H1 (cell line): ENCODE measurements at regions not wholly inside any gene's neighbourhood (a gene's known extent, or its start where the extent isn't known, plus 50 kb on each side); places are given as distances from the start of the nearest gene placed in this dataset.

Experiments
- CTCF ChIA-PET: fragments of 300-600 bp; sonication (Branson Sonifier 250); formaldehyde crosslinking; loops from one replicate; lab custom pipeline; 2021; ENCODE audit not compliant: partially characterized antibody; lab: Charles Lee
- POLR2A ChIA-PET: fragments of 300-600 bp; sonication (Branson Sonifier 250); formaldehyde crosslinking; loops from one replicate; lab custom pipeline; 2021; ENCODE audit warnings: inconsistent platforms; ENCODE audit not compliant: partially characterized antibody; lab: Charles Lee
- DNase-seq, 2 experiments: peaks; one replicate each; pipeline versions ENCODE4 v3.0.0 to v3.0.0-alpha.2; 2010 to 2022; ENCODE audit warnings: low spot score in 2 of 2, low read depth in 1 of 2, mixed read lengths in 1 of 2
- FAIRE-seq: peaks from 2 replicates; lab custom pipeline; 2011; peaks lifted over from hg19 to GRCh38; lab: Jason Lieb, UNC
- H2AFZ ChIP-seq: 2 replicates; pipeline ENCODE4 v1.8.1; 2012; ENCODE audit warnings: low read length, inconsistent platforms
- H2AK5ac ChIP-seq: 2 replicates; pipeline ENCODE4 v1.6.1; 2013; ENCODE audit warnings: low read depth, low read length
- H2BK120ac ChIP-seq: replicated peaks from 2 replicates; pipeline ENCODE3; 2013; ENCODE audit warnings: low read depth, low read length, inconsistent platforms
- H2BK12ac ChIP-seq: 2 replicates; pipeline ENCODE4 v1.6.1; 2013; ENCODE audit warnings: low read depth, low read length
- H2BK15ac ChIP-seq: 2 replicates; pipeline ENCODE4 v1.6.1; 2013; ENCODE audit warnings: low read length
- H2BK20ac ChIP-seq: 2 replicates; pipeline ENCODE4 v1.6.1; 2013; ENCODE audit warnings: low read length
- H2BK5ac ChIP-seq: 2 replicates; pipeline ENCODE4 v1.6.1; 2013; ENCODE audit warnings: low read depth, low read length
- H3K14ac ChIP-seq: 2 replicates; pipeline ENCODE4 v1.6.1; 2013; ENCODE audit warnings: inconsistent platforms; ENCODE audit not compliant: insufficient read length
- H3K18ac ChIP-seq: 2 replicates; pipeline ENCODE4 v1.6.1; 2013; ENCODE audit warnings: low read length; ENCODE audit errors: extremely low read depth
- H3K23ac ChIP-seq: 2 replicates; pipeline ENCODE4 v1.6.1; 2013; ENCODE audit warnings: inconsistent platforms; ENCODE audit not compliant: insufficient read length
- H3K23me2 ChIP-seq: 2 replicates; pipeline ENCODE4 v1.6.1; 2013; ENCODE audit warnings: low read depth, low read length
- H3K27ac ChIP-seq: 2 replicates; pipeline ENCODE4 v1.6.1; 2011; ENCODE audit warnings: low read depth, low read length, inconsistent platforms
- H3K27me3 ChIP-seq, 4 experiments: replicated peaks in 1 of 4; 1 replicate in 1 of 4; 2 replicates in 3 of 4; pipeline versions ENCODE4 v1.6.1 to v1.8.1; 2011 to 2013; ENCODE audit warnings: low read length in 3 of 4, mild to moderate bottlenecking in 3 of 4, inconsistent platforms in 2 of 4, mixed read lengths in 2 of 4, moderate library complexity in 1 of 4; ENCODE audit not compliant: control insufficient read depth in 3 of 4, insufficient read depth in 3 of 4; ENCODE audit errors: extremely low read depth in 1 of 4
- H3K36me3 ChIP-seq, 4 experiments: 2 replicates each; pipeline versions ENCODE4 v1.6.1 to v1.8.1; 2011 to 2013; ENCODE audit warnings: mild to moderate bottlenecking in 4 of 4, low read length in 3 of 4, moderate library complexity in 2 of 4, control low read depth in 1 of 4, inconsistent platforms in 1 of 4; ENCODE audit not compliant: insufficient read depth in 4 of 4, control insufficient read depth in 2 of 4
- H3K4ac ChIP-seq: replicated peaks from 2 replicates; pipeline ENCODE3; 2013; ENCODE audit warnings: low read length, low read depth, mixed read lengths, inconsistent platforms; ENCODE audit not compliant: insufficient read length
- H3K4me1 ChIP-seq, 4 experiments: replicated peaks in 1 of 4; 1 replicate in 1 of 4; 2 replicates in 3 of 4; pipeline versions ENCODE4 v1.6.1 to v1.8.1; 2011 to 2013; ENCODE audit warnings: low read length in 3 of 4, inconsistent platforms in 2 of 4, mixed read lengths in 1 of 4; ENCODE audit not compliant: insufficient read depth in 4 of 4, control insufficient read depth in 3 of 4
- H3K4me2 ChIP-seq, 2 experiments: 2 replicates each; pipeline versions ENCODE4 v1.6.1 to v1.8.1; 2011 to 2013; ENCODE audit warnings: low read depth in 2 of 2, low read length in 2 of 2, control low read depth in 1 of 2, inconsistent platforms in 1 of 2, mild to moderate bottlenecking in 1 of 2; ENCODE audit not compliant: insufficient read depth in 1 of 2
- H3K4me3 ChIP-seq, 4 experiments: fragments of 200-600, 300-600 bp in 1 of 4; sonication (generic), shearing (Covaris generic), sonication (Bioruptor Twin) in 1 of 4; 2 replicates each; pipeline versions ENCODE4 v1.5.1 to v1.8.1; 2011 to 2016; ENCODE audit warnings: low read length in 4 of 4, low read depth in 3 of 4, control low read depth in 2 of 4, inconsistent platforms in 2 of 4, mild to moderate bottlenecking in 2 of 4, mixed read lengths in 1 of 4, moderate library complexity in 1 of 4; ENCODE audit not compliant: insufficient read depth in 2 of 4; ENCODE audit errors: extremely low read depth in 1 of 4
- H3K56ac ChIP-seq: replicated peaks from 2 replicates; pipeline ENCODE3; 2013; ENCODE audit warnings: low read depth, mild to moderate bottlenecking, mixed read lengths, low read length, inconsistent platforms; ENCODE audit not compliant: insufficient read length
- H3K79me1 ChIP-seq: 2 replicates; pipeline ENCODE4 v1.6.1; 2013; ENCODE audit warnings: low read depth, low read length, control low read depth
- H3K79me2 ChIP-seq, 2 experiments: 2 replicates each; pipeline versions ENCODE4 v1.6.1 to v1.8.1; 2012 to 2013; ENCODE audit warnings: low read length in 2 of 2, mild to moderate bottlenecking in 2 of 2, inconsistent platforms in 1 of 2; ENCODE audit not compliant: insufficient read depth in 2 of 2, control insufficient read depth in 1 of 2
- H3K9ac ChIP-seq, 4 experiments: replicated peaks in 1 of 4; 1 replicate in 1 of 4; 2 replicates in 3 of 4; pipeline versions ENCODE4 v1.6.1 to v1.8.1; 2011 to 2013; ENCODE audit warnings: low read depth in 3 of 4, low read length in 3 of 4, control low read depth in 2 of 4, mild to moderate bottlenecking in 2 of 4, moderate library complexity in 2 of 4, inconsistent platforms in 1 of 4; ENCODE audit errors: extremely low read depth in 1 of 4
- H3K9me3 ChIP-seq, 2 experiments: 2 replicates each; pipeline versions ENCODE4 v1.6.1 to v1.8.1; 2012 to 2013; ENCODE audit warnings: mild to moderate bottlenecking in 2 of 2, moderate library complexity in 2 of 2, control low read depth in 1 of 2, inconsistent platforms in 1 of 2, low read depth in 1 of 2, low read length in 1 of 2, mixed read lengths in 1 of 2; ENCODE audit not compliant: insufficient read depth in 2 of 2
- H4K20me1 ChIP-seq, 2 experiments: replicated peaks in 1 of 2; 2 replicates each; pipeline versions ENCODE3 to v1.8.1; 2011 to 2013; ENCODE audit warnings: inconsistent platforms in 2 of 2, low read length in 2 of 2, mild to moderate bottlenecking in 1 of 2; ENCODE audit not compliant: insufficient read depth in 2 of 2, control insufficient read depth in 1 of 2
- H4K5ac ChIP-seq: 2 replicates; pipeline ENCODE4 v1.6.1; 2013; ENCODE audit warnings: low read length, low read depth, mixed read lengths, inconsistent platforms; ENCODE audit not compliant: insufficient read length
- H4K8ac ChIP-seq: 2 replicates; pipeline ENCODE4 v1.8.0; 2013; ENCODE audit warnings: mild to moderate bottlenecking, moderate library complexity, low read length, inconsistent platforms; ENCODE audit not compliant: insufficient read depth; ENCODE audit errors: extremely low read depth
- H4K91ac ChIP-seq: replicated peaks from 2 replicates; pipeline ENCODE3; 2013; ENCODE audit warnings: low read length, mixed read lengths, inconsistent platforms; ENCODE audit not compliant: insufficient read length
- ATF2 ChIP-seq: IDR thresholded peaks from 2 replicates; pipeline ENCODE4 v1.6.1; 2012; ENCODE audit warnings: low read length, inconsistent platforms
- BCL11A ChIP-seq, 2 experiments: IDR thresholded peaks; one replicate each; pipeline ENCODE4 v1.6.1; 2011; ENCODE audit warnings: low read depth in 2 of 2, low read length in 2 of 2, mild to moderate bottlenecking in 2 of 2
- EGR1 ChIP-seq: IDR thresholded peaks from 2 replicates; pipeline ENCODE4 v1.6.1; 2011; ENCODE audit warnings: low read depth, low read length, borderline replicate concordance
- GABPA ChIP-seq: IDR thresholded peaks from 2 replicates; pipeline ENCODE4 v1.6.1; 2011; ENCODE audit warnings: mild to moderate bottlenecking, low read length, moderate library complexity, borderline replicate concordance; ENCODE audit not compliant: insufficient read depth
- GTF2F1 ChIP-seq: IDR thresholded peaks from 2 replicates; pipeline ENCODE4 v1.6.1; 2012; ENCODE audit warnings: low read depth, low read length, improper control_type of control experiment, borderline replicate concordance
- HDAC6 ChIP-seq: IDR thresholded peaks from one replicate; pipeline ENCODE4 v1.7.1; 2012; ENCODE audit warnings: low read depth, mild to moderate bottlenecking, inconsistent platforms, low read length, moderate library complexity
- JUN ChIP-seq: IDR thresholded peaks from 2 replicates; pipeline ENCODE4 v1.6.1; 2011; ENCODE audit warnings: low read depth, mild to moderate bottlenecking, improper control_type of control experiment, low read length
- MAFK ChIP-seq: IDR thresholded peaks from 2 replicates; pipeline ENCODE4 v1.6.1; 2012; ENCODE audit warnings: low read depth, mild to moderate bottlenecking, improper control_type of control experiment, low read length
- RFX5 ChIP-seq: IDR thresholded peaks from 2 replicates; pipeline ENCODE4 v1.6.1; 2011; ENCODE audit warnings: low read depth, low read length, improper control_type of control experiment, borderline replicate concordance
- WGBS, 2 experiments: shearing (Covaris generic) in 1 of 2; methylation state at CpG; one replicate each; pipeline versions ENCODE4 v1.1.6 to v1.1.7; 2013 to 2015; ENCODE audit warnings: low lambda C conversion rate in 2 of 2, mixed read lengths in 2 of 2, inconsistent platforms in 1 of 2, low coverage in 1 of 2, missing lambda C conversion rate in 1 of 2; ENCODE audit not compliant: insufficient replicate concordance in 2 of 2, insufficient coverage in 1 of 2, insufficient read length in 1 of 2; ENCODE audit errors: extremely low coverage in 1 of 2, missing lambda C conversion rate in 1 of 2; 5-methylcytosine and 5-hydroxymethylcytosine counted together

- no peak overlapping the region for H3K14ac ChIP-seq
- FAIRE-seq, result no peak
- no peaks in the 10 kb centered on the region for H3K36me3 ChIP-seq
- no peak overlapping the region for H4K8ac ChIP-seq
- ChIA-PET POLR2A (no interaction called here), CTCF (interaction anchor here (2.3 kb wide), 1 partner anchor 10 kb away, joined by 6 read pairs; no protein-coding TSS in a partner anchor)
- H3K79me2 ChIP-seq, result no peaks in the 10 kb centered on the region
- H3K4me3 ChIP-seq, result no peak overlapping the region
- no peak overlapping the region for H2BK15ac ChIP-seq
- H3K27me3 ChIP-seq, result no peaks in the 10 kb centered on the region
- H2BK120ac ChIP-seq, result no peak overlapping the region
- H3K9ac ChIP-seq, result no peak overlapping the region
- H3K4me1 ChIP-seq, result no peaks in the 10 kb centered on the region
- no peak overlapping the region for H2AK5ac ChIP-seq
- H3K23me2 ChIP-seq, result no peaks in the 10 kb centered on the region
- no peak overlapping the region for H2BK20ac ChIP-seq
- no peak overlapping the region for H2BK5ac ChIP-seq
- no peak for DNase-seq
- H3K27ac ChIP-seq, result no peak overlapping the region
- H3K18ac ChIP-seq, result no peak overlapping the region
- H3K4ac ChIP-seq, result no peak overlapping the region
- H3K4me2 ChIP-seq, result no peak overlapping the region
- no peak overlapping the region for H3K23ac ChIP-seq
- H2AFZ ChIP-seq, result no peak overlapping the region
- 88% methylated on average over 4 of the region's 4 CpGs; no CpG with 5 or more reads in 1 of the 2 experiments for WGBS, 2 experiments
- H2BK12ac ChIP-seq, result no peak overlapping the region
- H4K91ac ChIP-seq, result no peak overlapping the region
- H4K5ac ChIP-seq, result no peak overlapping the region
- H4K20me1 ChIP-seq, result no peaks in the 10 kb centered on the region
- H3K79me1 ChIP-seq, result no peaks in the 10 kb centered on the region
- H3K9me3 ChIP-seq, result no peaks in the 10 kb centered on the region
- H3K56ac ChIP-seq, result no peak overlapping the region
- TF ChIP-seq GABPA (no peak), JUN (no peak), RFX5 (no peak), HDAC6 (no peak), EGR1 (no peak), MAFK (no peak), ATF2 (no peak), GTF2F1 (no peak), BCL11A (IDR thresholded peaks at IDR 0.05; ENCODE audit: low read depth in 2 of 2, low read length in 2 of 2) (no peak)
Observed at GRCh38 chrX:39050427-39050826, 249.2 kb downstream of the MID1IP1 start.
